ENCODE measurements at regions not wholly inside any gene's neighbourhood (a gene's known extent, or its start where the extent isn't known, plus 50 kb on each side); places are given as distances from the start of the nearest gene placed in this dataset.

DNA sequence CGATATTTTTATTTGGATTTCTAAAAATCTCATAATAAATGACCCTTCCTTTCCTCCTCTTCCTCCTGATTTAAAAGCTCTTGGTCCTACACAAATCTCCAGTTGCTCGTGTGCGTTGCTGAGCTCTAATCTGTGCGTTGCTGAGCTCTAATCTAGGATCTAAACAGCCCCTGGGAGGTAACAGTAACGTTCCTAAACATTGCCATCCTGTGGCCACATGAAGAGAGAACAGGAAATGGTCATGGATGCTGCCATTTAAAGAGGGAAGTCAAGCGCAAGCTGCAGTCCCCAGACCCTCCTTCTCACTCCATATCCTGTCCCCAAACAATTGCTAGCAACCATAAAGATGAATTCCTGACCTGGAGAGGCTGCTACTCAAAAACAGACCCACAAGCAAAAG lies 170.8 kb downstream of the NUFIP1 start:
- CTCF ChIA-PET = no interaction called here
- no TSS peak for BruUV-seq (replicated peaks)
- no peak for ATAC-seq

DNA sequence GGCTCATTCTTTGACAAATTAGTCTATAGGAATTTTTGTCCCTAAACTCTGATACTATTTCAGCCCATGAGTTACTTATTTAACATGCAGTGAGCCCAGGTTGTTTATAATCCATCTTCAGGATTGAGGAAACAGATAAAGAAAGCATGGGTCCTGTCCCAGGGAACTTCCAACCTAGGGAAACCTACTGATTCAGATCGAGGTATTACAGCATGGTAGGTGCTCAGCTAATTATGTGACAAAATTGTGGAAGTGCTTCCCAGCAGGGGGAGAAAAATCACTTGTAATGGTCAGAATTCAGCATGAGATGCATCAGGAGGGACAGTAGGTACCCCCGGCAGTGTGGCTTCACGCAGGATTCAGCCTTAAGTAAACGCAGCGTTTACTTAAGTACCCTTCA lies 171.3 kb downstream of the NUFIP1 start:
- H3K9me3 ChIP-seq (ENCODE audit: control insufficient read depth, insufficient read depth, low read depth, low read length) = no peaks in the 10 kb centered on the region
- ChIA-PET CTCF (no interaction called here), POLR2A (no interaction called here)
- no peak overlapping the region for H3K27ac ChIP-seq (ENCODE audit: low read length)
- no TSS peak for BruUV-seq (replicated peaks)
- no peaks in the 10 kb centered on the region for H3K36me3 ChIP-seq (ENCODE audit: control insufficient read depth, insufficient read depth, low read length)
- no peaks in the 10 kb centered on the region for H3K4me1 ChIP-seq (ENCODE audit: control insufficient read depth, insufficient read depth, low read length)
- H3K4me3 ChIP-seq (ENCODE audit: low read depth in 2 of 2, low read length in 2 of 2) = no peak overlapping the region
- TF ChIP-seq REST (IDR thresholded peaks at IDR 0.05; ENCODE audit: insufficient read depth in 1 of 2, low read depth in 2 of 2, low read length in 1 of 2) = no peak
- TF ChIP-seq TCF7L2 (IDR thresholded peaks at IDR 0.05; ENCODE audit: low read depth, low read length) = no peak
- TF ChIP-seq, protein P1, sequence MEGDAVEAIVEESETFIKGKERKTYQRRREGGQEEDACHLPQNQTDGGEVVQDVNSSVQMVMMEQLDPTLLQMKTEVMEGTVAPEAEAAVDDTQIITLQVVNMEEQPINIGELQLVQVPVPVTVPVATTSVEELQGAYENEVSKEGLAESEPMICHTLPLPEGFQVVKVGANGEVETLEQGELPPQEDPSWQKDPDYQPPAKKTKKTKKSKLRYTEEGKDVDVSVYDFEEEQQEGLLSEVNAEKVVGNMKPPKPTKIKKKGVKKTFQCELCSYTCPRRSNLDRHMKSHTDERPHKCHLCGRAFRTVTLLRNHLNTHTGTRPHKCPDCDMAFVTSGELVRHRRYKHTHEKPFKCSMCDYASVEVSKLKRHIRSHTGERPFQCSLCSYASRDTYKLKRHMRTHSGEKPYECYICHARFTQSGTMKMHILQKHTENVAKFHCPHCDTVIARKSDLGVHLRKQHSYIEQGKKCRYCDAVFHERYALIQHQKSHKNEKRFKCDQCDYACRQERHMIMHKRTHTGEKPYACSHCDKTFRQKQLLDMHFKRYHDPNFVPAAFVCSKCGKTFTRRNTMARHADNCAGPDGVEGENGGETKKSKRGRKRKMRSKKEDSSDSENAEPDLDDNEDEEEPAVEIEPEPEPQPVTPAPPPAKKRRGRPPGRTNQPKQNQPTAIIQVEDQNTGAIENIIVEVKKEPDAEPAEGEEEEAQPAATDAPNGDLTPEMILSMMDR (IDR thresholded peaks at IDR 0.05) = no peak
- TF ChIP-seq SIN3A (IDR thresholded peaks at IDR 0.05; ENCODE audit: borderline replicate concordance, insufficient read depth, low read depth, low read length) = no peak
- no peak for TF ChIP-seq POLR2AphosphoS5 (IDR thresholded peaks at IDR 0.05; ENCODE audit: low read depth, low read length)
- ATAC-seq (no peak), DNase-seq (ENCODE audit: low read depth, low spot score) (no peak)
- H3K27me3 ChIP-seq (ENCODE audit: control insufficient read depth, insufficient read depth, low read length) = no peaks in the 10 kb centered on the region
- in situ Hi-C loops (cut with HindIII; ENCODE audit: low pct_unique_long_range_greater_than_20kb, low sequenced_read_pairs) = no loop called here
- intact Hi-C loops (cut with micrococcal nuclease; ENCODE audit: unreplicated experiment) = no loop called here

More for the DNA sequence above, 170.8 kb downstream of the NUFIP1 start:
- intact Hi-C loops (cut with micrococcal nuclease; ENCODE audit: unreplicated experiment) (no loop called here), in situ Hi-C loops (cut with HindIII; ENCODE audit: low pct_unique_long_range_greater_than_20kb, low sequenced_read_pairs) (no loop called here)
- H3K4me3 ChIP-seq (ENCODE audit: low read depth in 2 of 2, low read length in 2 of 2) = no peak overlapping the region
- POLR2A ChIA-PET = no interaction called here
- DNase-seq (ENCODE audit: low read depth, low spot score) = no peak
- no peaks in the 10 kb centered on the region for H3K36me3 ChIP-seq (ENCODE audit: control insufficient read depth, insufficient read depth, low read length)
- no peaks in the 10 kb centered on the region for H3K27me3 ChIP-seq (ENCODE audit: control insufficient read depth, insufficient read depth, low read length)
- H3K4me1 ChIP-seq (ENCODE audit: control insufficient read depth, insufficient read depth, low read length) = no peaks in the 10 kb centered on the region
- H3K27ac ChIP-seq (ENCODE audit: low read length) = no peak overlapping the region
- no peaks in the 10 kb centered on the region for H3K9me3 ChIP-seq (ENCODE audit: control insufficient read depth, insufficient read depth, low read depth, low read length)
- no peak for TF ChIP-seq TCF7L2 (IDR thresholded peaks at IDR 0.05; ENCODE audit: low read depth, low read length)
- TF ChIP-seq REST (IDR thresholded peaks at IDR 0.05; ENCODE audit: insufficient read depth in 1 of 2, low read depth in 2 of 2, low read length in 1 of 2) = no peak
- TF ChIP-seq SIN3A (IDR thresholded peaks at IDR 0.05; ENCODE audit: borderline replicate concordance, insufficient read depth, low read depth, low read length) = no peak
